ENCODE measurements at regions not wholly inside any gene's neighbourhood (a gene's known extent, or its start where the extent isn't known, plus 50 kb on each side); places are given as distances from the start of the nearest gene placed in this dataset.

DNA sequence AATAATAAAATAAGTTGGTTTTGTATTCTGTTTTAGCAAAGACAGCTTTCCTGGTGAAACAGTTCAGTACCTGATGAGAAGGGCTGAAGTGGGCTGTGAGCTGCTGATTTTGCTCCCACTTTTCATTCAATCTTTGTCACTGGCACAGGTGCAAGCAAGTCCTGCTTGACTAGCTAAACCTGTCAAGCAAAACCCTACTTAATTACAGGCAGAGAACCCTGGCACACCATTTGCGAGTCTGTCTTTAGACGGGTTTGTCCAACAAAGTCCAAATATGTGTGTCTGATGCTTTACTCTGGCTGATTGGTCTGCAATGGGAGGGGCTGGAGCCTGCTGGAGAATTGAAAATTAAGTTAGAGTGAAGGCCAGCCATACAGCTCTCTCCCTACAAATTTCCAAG lies 267.2 kb downstream of the EPHA4 start:
- Histone ChIP-seq H2AFZ (ENCODE audit: low read depth, low read length) (no peak overlapping the region), H3K4me2 (ENCODE audit: low read length) (no peak overlapping the region), H3K9ac (ENCODE audit: low read length) (no peak overlapping the region), H3K4me3 (ENCODE audit: low read length) (no peak overlapping the region), H3K36me3 (ENCODE audit: insufficient read depth, low read length) (no peaks in the 10 kb centered on the region), H3K79me2 (replicated peaks; ENCODE audit: insufficient read depth, low read length) (no peaks in the 10 kb centered on the region), H3K9me2 (ENCODE audit: insufficient read depth, low read length) (no peaks in the 10 kb centered on the region), H3K9me3 (ENCODE audit: low read length) (no peaks in the 10 kb centered on the region), H3K27me3 (ENCODE audit: insufficient read depth, low read depth, low read length) (no peaks in the 10 kb centered on the region), H4K20me1 (ENCODE audit: insufficient read depth) (no peaks in the 10 kb centered on the region), H3K27ac (ENCODE audit: low read length) (no peak overlapping the region), H3F3A (ENCODE audit: insufficient read depth, low read length, poor library complexity, severe bottlenecking) (no peaks in the 10 kb centered on the region)
- TF ChIP-seq SMC3 (conservative IDR thresholded peaks at IDR 0.05; ENCODE audit: poor library complexity) (no peak), POLR2AphosphoS5 (IDR thresholded peaks at IDR 0.05) (no peak), EP300 (conservative IDR thresholded peaks at IDR 0.05; ENCODE audit: poor library complexity, severe bottlenecking) (no peak), MXI1 (conservative IDR thresholded peaks at IDR 0.05; ENCODE audit: poor library complexity, severe bottlenecking) (no peak), RAD21 (conservative IDR thresholded peaks at IDR 0.05) (no peak), EZH2 (IDR thresholded peaks at IDR 0.05; ENCODE audit: borderline replicate concordance, insufficient read depth, low read length, poor library complexity, severe bottlenecking) (no peak)
- TF ChIP-seq, protein P1, sequence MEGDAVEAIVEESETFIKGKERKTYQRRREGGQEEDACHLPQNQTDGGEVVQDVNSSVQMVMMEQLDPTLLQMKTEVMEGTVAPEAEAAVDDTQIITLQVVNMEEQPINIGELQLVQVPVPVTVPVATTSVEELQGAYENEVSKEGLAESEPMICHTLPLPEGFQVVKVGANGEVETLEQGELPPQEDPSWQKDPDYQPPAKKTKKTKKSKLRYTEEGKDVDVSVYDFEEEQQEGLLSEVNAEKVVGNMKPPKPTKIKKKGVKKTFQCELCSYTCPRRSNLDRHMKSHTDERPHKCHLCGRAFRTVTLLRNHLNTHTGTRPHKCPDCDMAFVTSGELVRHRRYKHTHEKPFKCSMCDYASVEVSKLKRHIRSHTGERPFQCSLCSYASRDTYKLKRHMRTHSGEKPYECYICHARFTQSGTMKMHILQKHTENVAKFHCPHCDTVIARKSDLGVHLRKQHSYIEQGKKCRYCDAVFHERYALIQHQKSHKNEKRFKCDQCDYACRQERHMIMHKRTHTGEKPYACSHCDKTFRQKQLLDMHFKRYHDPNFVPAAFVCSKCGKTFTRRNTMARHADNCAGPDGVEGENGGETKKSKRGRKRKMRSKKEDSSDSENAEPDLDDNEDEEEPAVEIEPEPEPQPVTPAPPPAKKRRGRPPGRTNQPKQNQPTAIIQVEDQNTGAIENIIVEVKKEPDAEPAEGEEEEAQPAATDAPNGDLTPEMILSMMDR (IDR thresholded peaks at IDR 0.05; ENCODE audit: poor library complexity, severe bottlenecking): no peak
- TF ChIP-seq, protein P2, sequence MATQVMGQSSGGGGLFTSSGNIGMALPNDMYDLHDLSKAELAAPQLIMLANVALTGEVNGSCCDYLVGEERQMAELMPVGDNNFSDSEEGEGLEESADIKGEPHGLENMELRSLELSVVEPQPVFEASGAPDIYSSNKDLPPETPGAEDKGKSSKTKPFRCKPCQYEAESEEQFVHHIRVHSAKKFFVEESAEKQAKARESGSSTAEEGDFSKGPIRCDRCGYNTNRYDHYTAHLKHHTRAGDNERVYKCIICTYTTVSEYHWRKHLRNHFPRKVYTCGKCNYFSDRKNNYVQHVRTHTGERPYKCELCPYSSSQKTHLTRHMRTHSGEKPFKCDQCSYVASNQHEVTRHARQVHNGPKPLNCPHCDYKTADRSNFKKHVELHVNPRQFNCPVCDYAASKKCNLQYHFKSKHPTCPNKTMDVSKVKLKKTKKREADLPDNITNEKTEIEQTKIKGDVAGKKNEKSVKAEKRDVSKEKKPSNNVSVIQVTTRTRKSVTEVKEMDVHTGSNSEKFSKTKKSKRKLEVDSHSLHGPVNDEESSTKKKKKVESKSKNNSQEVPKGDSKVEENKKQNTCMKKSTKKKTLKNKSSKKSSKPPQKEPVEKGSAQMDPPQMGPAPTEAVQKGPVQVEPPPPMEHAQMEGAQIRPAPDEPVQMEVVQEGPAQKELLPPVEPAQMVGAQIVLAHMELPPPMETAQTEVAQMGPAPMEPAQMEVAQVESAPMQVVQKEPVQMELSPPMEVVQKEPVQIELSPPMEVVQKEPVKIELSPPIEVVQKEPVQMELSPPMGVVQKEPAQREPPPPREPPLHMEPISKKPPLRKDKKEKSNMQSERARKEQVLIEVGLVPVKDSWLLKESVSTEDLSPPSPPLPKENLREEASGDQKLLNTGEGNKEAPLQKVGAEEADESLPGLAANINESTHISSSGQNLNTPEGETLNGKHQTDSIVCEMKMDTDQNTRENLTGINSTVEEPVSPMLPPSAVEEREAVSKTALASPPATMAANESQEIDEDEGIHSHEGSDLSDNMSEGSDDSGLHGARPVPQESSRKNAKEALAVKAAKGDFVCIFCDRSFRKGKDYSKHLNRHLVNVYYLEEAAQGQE (IDR thresholded peaks at IDR 0.05; ENCODE audit: borderline replicate concordance): no peak

DNA sequence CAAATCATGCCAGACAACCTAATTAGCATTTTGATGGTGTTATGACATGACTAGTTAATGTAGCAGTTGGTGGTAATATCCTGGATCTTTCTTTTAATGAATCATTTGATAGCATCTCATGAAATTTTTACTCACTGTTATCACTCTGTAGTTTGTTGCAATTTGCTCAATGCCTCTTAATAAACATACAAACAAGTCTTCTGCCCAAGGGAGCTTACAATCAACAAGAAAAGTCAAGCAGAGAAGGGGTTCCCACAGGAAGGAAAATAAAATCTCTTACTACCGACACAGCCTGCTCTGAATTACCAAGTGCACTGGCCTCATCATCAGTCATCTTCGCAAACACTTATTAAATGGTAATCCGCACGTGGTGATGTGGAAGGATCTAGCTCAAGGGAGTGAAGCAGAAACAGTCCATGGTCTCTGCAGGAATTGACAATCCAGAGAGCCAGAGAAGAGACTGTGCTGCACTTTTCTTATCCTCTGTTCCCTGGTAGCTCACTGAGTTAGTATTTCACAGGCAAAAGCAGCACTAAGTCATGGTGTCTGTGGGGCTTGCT lies 263.5 kb downstream of the EPHA4 start:
- H3K4me3 ChIP-seq (ENCODE audit: low read length): no peak overlapping the region
- H3K4me2 ChIP-seq (ENCODE audit: low read length): no peak overlapping the region
- H3F3A ChIP-seq (ENCODE audit: insufficient read depth, low read length, poor library complexity, severe bottlenecking): no peaks in the 10 kb centered on the region
- no peaks in the 10 kb centered on the region for H3K9me2 ChIP-seq (ENCODE audit: insufficient read depth, low read length)
- no peak overlapping the region for H3K27ac ChIP-seq (ENCODE audit: low read length)
- H3K27me3 ChIP-seq (ENCODE audit: insufficient read depth, low read depth, low read length): no peaks in the 10 kb centered on the region
- no peaks in the 10 kb centered on the region for H3K36me3 ChIP-seq (ENCODE audit: insufficient read depth, low read length)
- H4K20me1 ChIP-seq (ENCODE audit: insufficient read depth): no peaks in the 10 kb centered on the region
- H3K9ac ChIP-seq (ENCODE audit: low read length): no peak overlapping the region
- TF ChIP-seq RAD21 (conservative IDR thresholded peaks at IDR 0.05) (no peak), EP300 (conservative IDR thresholded peaks at IDR 0.05; ENCODE audit: poor library complexity, severe bottlenecking) (no peak)
- TF ChIP-seq, protein P1 (IDR thresholded peaks at IDR 0.05; ENCODE audit: poor library complexity, severe bottlenecking): no peak
- TF ChIP-seq, protein P2 (IDR thresholded peaks at IDR 0.05; ENCODE audit: borderline replicate concordance): no peak
- no peak overlapping the region for H2AFZ ChIP-seq (ENCODE audit: low read depth, low read length)
- H3K79me2 ChIP-seq (replicated peaks; ENCODE audit: insufficient read depth, low read length): no peaks in the 10 kb centered on the region
- no peaks in the 10 kb centered on the region for H3K9me3 ChIP-seq (ENCODE audit: low read length)
